ENCODE measurements at regions not wholly inside any gene's neighbourhood (a gene's known extent, or its start where the extent isn't known, plus 50 kb on each side); places are given as distances from the start of the nearest gene placed in this dataset.
"Not testable (repeated sequence)": the region's sequence is repeated elsewhere in the genome, so short reads cannot be mapped to it uniquely, and the experiment has no call there.

DNA sequence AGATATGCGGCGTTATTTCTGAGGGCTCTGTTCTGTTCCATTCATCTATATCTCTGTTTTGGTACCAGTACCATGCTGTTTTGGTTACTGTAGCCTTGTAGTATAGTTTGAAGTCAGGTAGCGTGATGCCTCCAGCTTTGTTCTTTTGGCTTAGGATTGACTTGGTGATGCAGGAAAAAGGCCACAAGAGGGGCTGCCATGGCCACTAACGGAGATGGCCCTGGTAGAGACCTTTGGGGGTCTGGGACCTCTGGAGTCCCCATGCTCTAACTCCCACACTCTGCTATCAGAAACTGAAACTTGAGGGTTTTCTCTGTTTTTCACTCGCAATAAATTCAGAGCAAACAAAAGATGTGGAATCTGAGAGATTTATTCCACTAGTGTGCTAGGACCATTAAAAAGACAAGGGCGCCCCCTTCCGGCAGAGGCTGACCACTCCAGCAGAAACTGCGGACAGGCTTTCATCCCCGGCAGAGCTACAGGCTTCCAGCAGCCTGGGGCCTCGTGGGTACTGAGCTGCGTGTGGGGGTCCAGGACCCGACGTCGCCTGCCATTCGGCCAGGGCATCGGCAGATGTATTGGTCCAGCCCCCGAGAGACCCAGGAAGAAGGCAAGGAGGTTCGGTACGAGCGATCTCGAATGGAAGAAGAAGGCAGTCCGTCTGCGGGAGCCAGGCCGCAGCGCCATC lies 775.1 kb downstream of the EPHA7 start:
- TF ChIP-seq, protein P1, sequence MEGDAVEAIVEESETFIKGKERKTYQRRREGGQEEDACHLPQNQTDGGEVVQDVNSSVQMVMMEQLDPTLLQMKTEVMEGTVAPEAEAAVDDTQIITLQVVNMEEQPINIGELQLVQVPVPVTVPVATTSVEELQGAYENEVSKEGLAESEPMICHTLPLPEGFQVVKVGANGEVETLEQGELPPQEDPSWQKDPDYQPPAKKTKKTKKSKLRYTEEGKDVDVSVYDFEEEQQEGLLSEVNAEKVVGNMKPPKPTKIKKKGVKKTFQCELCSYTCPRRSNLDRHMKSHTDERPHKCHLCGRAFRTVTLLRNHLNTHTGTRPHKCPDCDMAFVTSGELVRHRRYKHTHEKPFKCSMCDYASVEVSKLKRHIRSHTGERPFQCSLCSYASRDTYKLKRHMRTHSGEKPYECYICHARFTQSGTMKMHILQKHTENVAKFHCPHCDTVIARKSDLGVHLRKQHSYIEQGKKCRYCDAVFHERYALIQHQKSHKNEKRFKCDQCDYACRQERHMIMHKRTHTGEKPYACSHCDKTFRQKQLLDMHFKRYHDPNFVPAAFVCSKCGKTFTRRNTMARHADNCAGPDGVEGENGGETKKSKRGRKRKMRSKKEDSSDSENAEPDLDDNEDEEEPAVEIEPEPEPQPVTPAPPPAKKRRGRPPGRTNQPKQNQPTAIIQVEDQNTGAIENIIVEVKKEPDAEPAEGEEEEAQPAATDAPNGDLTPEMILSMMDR (IDR thresholded peaks at IDR 0.05; ENCODE audit: borderline replicate concordance, insufficient read depth, low read depth, low read length), result peak; percentile 58
- not testable (repeated sequence) for H3K4me3 ChIP-seq (ENCODE audit: low read depth, low read length)

DNA sequence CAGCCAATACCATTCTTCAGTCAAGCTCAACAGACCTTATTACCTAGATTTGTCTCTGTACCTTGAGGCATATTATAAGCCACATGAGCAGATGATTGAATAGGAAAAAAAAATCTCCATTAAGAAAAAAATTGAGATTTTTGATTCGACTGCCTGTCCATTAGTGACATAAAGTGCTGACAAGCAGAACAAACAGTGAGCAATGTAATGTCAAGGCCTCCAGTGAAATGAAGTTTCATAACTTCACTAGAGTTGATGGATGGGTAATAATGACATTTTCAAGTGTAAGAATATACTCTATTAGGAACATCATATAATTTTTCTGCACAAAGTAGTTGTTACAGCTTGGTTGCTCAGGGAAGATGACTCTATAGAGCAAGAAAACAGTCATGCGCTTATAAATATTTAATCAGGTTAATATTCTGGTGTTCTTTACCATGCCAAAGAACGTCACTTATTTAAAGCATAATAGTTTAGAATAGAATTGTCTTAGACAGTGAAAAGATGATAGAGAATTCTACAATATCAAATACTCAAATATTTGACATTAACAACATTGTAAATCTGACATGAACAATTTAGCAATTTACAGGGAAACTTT lies 783.7 kb downstream of the EPHA7 start:
- H3K4me3 ChIP-seq (ENCODE audit: low read depth, low read length), result no peak overlapping the region
- TF ChIP-seq, protein P1 (IDR thresholded peaks at IDR 0.05; ENCODE audit: borderline replicate concordance, insufficient read depth, low read depth, low read length), result no peak

DNA sequence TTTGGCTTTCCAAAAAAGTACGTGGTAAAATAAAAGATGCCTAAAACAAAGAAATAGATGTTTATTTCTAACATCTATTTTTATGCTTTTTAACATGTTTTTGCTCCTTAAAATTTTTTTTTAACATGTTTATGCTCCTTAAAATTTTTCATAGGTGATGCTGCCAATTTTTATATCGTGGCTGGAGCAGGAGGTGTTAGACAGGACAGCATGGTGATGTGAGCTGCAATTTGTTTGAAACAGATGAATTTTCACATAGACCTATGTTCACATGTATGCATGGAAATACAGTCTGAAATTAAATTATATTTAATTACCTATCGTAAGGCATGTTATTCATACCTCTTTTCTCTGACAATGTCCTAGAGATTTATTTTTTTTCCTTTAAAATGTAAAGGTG lies 784.8 kb downstream of the EPHA7 start:
- H3K4me3 ChIP-seq (ENCODE audit: low read depth, low read length), result no peak overlapping the region
- TF ChIP-seq, protein P1 (IDR thresholded peaks at IDR 0.05; ENCODE audit: borderline replicate concordance, insufficient read depth, low read depth, low read length), result no peak

DNA sequence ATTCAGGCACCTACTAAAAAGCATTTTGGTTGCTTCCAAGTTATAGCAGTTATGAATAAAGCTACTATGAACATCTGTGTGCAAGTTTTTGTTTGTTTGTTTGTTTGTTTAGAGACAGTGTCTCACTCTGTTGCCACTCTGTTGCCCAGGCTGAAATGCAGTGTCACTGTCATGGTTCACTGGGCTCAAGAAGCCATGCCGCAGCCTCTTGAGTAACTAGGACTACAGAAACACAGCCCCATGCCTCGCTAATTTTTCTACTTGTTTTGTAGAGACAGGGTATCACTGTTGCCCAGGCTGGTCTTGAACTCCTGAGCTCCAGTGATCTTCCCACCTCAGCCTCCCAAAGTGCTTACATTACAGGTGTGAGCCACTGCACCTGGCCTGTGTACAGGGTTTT lies 795.9 kb downstream of the EPHA7 start:
- TF ChIP-seq, protein P1 (IDR thresholded peaks at IDR 0.05; ENCODE audit: borderline replicate concordance, insufficient read depth, low read depth, low read length), result no peak
- no peak overlapping the region for H3K4me3 ChIP-seq (ENCODE audit: low read depth, low read length)

DNA sequence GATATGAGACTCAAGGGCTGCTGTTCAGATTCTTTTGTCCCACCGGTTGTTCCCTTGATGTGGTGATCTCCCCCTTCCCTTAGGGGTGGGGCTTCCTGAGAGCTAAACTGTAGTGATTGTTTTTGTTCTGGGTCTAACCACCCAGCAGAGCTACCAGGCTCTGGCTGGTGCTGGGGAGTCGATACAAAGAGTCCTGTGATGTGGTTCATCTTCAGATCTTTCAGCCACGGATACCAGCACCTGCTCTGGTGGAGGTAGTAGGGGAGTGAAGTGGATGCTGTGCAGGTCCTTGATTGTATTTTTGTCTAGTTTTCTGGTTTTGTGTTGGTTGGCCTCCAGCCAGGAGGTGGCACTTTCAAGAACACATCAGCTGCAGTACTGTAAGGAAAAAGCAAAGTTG lies 801.6 kb downstream of the EPHA7 start:
- TF ChIP-seq, protein P1 (IDR thresholded peaks at IDR 0.05; ENCODE audit: borderline replicate concordance, insufficient read depth, low read depth, low read length), result no peak
- H3K4me3 ChIP-seq (ENCODE audit: low read depth, low read length), result no peak overlapping the region

DNA sequence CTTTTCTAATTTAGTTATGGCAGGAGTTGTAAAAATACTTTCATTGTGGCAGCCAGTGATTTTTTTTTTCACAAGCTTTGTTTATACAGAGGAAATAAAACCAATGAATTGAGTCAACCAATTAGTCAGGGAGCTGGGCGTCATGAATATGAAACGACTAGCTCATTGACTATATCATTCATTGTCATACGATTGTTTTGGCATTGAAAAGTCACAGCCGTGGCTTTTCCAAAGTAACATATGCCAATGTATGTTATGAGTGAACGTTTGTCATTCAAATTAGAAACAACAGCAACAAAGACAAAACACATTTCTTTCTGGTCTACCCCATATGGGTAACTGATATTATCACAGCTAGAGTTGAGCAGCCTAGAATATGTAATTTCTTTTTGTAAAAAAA lies 810.6 kb downstream of the EPHA7 start:
- no peak overlapping the region for H3K4me3 ChIP-seq (ENCODE audit: low read depth, low read length)
- TF ChIP-seq, protein P1 (IDR thresholded peaks at IDR 0.05; ENCODE audit: borderline replicate concordance, insufficient read depth, low read depth, low read length), result no peak

DNA sequence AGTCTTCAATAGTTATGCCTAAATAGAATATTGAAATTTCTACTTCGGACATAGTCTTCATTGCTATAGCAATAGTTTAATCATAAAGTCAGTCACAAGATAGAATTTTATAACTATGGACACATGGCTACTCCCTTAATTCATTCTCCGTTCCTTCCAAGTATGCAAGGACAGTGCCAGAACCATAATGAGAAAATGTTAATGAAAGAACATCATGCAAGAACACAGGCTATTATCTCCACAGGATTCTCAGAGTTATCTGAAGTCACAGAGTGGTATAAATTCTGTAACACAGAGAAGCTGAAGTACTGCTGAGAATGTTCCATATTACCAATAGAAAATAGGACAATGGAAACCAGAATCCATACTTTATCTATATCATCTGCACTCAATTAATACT lies 826.2 kb downstream of the EPHA7 start:
- TF ChIP-seq, protein P1 (IDR thresholded peaks at IDR 0.05; ENCODE audit: borderline replicate concordance, insufficient read depth, low read depth, low read length), result no peak
- H3K4me3 ChIP-seq (ENCODE audit: low read depth, low read length), result no peak overlapping the region

Data from GM12875 (cell line).